ENCODE measurements at regions not wholly inside any gene's neighbourhood (a gene's known extent, or its start where the extent isn't known, plus 50 kb on each side); places are given as distances from the start of the nearest gene placed in this dataset.

- peak; percentile 1 for DNase-seq
Observed at GRCh38 chrX:64456828-64457227, 61.6 kb upstream of the MTMR8 start.

- DNase-seq = no peak
Observed at GRCh38 chrX:64447207-64447606, 52.0 kb upstream of the MTMR8 start.
